ENCODE measurements at regions not wholly inside any gene's neighbourhood (a gene's known extent, or its start where the extent isn't known, plus 50 kb on each side); places are given as distances from the start of the nearest gene placed in this dataset.

DNA sequence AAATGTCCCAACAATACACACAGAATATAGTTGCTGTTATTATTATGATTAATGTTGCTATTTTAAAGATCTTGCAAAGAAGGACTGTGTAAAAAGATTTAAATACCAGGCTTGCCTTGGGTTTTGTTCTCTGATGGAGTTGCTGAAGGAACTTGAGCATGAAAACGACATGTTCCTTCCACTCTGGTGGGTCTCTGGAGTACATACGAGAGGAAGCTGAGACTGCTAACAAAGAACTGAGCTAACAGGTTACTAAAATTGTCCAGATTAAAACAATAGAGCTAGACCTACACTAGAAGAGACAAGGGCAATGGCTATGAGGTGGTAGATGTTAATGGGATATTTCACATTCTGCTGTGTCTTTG, 612.2 kb downstream of the TSN start:
- no peak for ATAC-seq (ENCODE audit: low FRiP score in 2 of 2)
- no peak overlapping the region for H3K27ac ChIP-seq
- no peak overlapping the region for H3K4me3 ChIP-seq
- TF ChIP-seq EP300 (IDR thresholded peaks at IDR 0.05) (no peak), POLR2A (IDR thresholded peaks at IDR 0.05) (no peak), POLR2AphosphoS5 (IDR thresholded peaks at IDR 0.05) (no peak), CTCF (IDR thresholded peaks at IDR 0.05) (no peak)
- DNase-seq = no peak
- H3K9me3 ChIP-seq = no peaks in the 10 kb centered on the region
- H3K27me3 ChIP-seq = no peaks in the 10 kb centered on the region
- WGBS, 2 donors = 70% methylated on average over 2 of the region's 2 CpGs
- no peaks in the 10 kb centered on the region for H3K4me1 ChIP-seq
- no peaks in the 10 kb centered on the region for H3K36me3 ChIP-seq

GRCh38 chr2:122368576-122369243, 613.3 kb downstream of the TSN start:
- Histone ChIP-seq H3K27ac (no peak overlapping the region), H3K27me3 (no peaks in the 10 kb centered on the region), H3K36me3 (no peaks in the 10 kb centered on the region), H3K4me3 (no peak overlapping the region), H3K4me1 (no peaks in the 10 kb centered on the region), H3K9me3 (no peaks in the 10 kb centered on the region)
- TF ChIP-seq EP300 (IDR thresholded peaks at IDR 0.05) = no peak
- TF ChIP-seq CTCF (IDR thresholded peaks at IDR 0.05) = no peak
- TF ChIP-seq POLR2A (IDR thresholded peaks at IDR 0.05) = no peak
- no peak for TF ChIP-seq POLR2AphosphoS5 (IDR thresholded peaks at IDR 0.05)
- ATAC-seq (ENCODE audit: low FRiP score in 2 of 2) (no peak), DNase-seq (no peak)
- 45 to 55% methylated on average over 1 of the region's 1 CpG for WGBS, 2 donors

- 91 to 100% methylated on average over 1 of the region's 1 CpG for WGBS, 2 donors
- Histone ChIP-seq H3K4me1 (no peaks in the 10 kb centered on the region), H3K36me3 (no peaks in the 10 kb centered on the region), H3K4me3 (no peak overlapping the region), H3K9me3 (no peaks in the 10 kb centered on the region), H3K27me3 (no peaks in the 10 kb centered on the region), H3K27ac (no peak overlapping the region)
- ATAC-seq (ENCODE audit: low FRiP score in 2 of 2) (no peak), DNase-seq (no peak)
- TF ChIP-seq EP300 (IDR thresholded peaks at IDR 0.05) (no peak), POLR2A (IDR thresholded peaks at IDR 0.05) (no peak), POLR2AphosphoS5 (IDR thresholded peaks at IDR 0.05) (no peak), CTCF (IDR thresholded peaks at IDR 0.05) (no peak)
Observed at GRCh38 chr2:122378521-122378920, 623.1 kb downstream of the TSN start.

DNA sequence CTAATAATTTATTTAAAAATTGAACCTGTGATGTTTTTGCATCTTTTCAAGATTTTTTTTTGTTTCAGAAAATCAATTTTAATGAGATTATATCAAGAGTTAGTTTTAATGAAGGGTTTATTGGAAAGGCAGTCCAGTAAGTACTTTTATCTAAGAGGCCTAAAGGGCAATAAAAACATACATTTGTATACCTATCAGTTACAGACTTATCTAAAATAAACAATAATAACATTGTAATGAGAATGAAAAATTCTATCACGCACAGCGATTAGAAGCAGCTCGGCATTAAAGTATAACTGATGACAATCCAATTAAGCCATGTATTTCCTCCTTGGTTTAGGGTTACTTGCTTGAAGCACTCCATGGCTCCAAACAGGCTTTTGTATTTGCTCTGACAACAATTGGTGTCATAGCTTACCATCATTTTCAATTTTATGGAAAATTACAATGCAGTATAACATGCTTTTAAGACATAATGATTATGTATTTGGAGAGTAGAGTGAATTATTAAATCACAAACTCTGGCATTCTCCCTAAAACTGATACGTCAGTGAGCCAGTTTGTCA, 629.4 kb downstream of the TSN start:
- no peaks in the 10 kb centered on the region for H3K4me1 ChIP-seq
- H3K27me3 ChIP-seq = no peaks in the 10 kb centered on the region
- no peak overlapping the region for H3K4me3 ChIP-seq
- no peaks in the 10 kb centered on the region for H3K36me3 ChIP-seq
- DNase-seq = no peak
- peaks cover 0 to 11% (median 3%) of the 10 kb centered on the region in 4 donors for H3K9me3 ChIP-seq
- 82 to 88% methylated on average over 4 of the region's 4 CpGs for WGBS, 2 donors
- no peak overlapping the region for H3K27ac ChIP-seq
- TF ChIP-seq POLR2AphosphoS5 (IDR thresholded peaks at IDR 0.05) (no peak), POLR2A (IDR thresholded peaks at IDR 0.05) (no peak), CTCF (IDR thresholded peaks at IDR 0.05) (no peak), EP300 (IDR thresholded peaks at IDR 0.05) (no peak)
- ATAC-seq (ENCODE audit: low FRiP score in 2 of 2) = no peak

GRCh38 chr2:122388208-122388607, 632.8 kb downstream of the TSN start:
- Histone ChIP-seq H3K36me3 (no peaks in the 10 kb centered on the region), H3K27ac (no peak overlapping the region), H3K9me3 (peaks cover 0 to 11% (median 3%) of the 10 kb centered on the region in 4 donors), H3K27me3 (no peaks in the 10 kb centered on the region), H3K4me1 (no peaks in the 10 kb centered on the region), H3K4me3 (no peak overlapping the region)
- 81 to 85% methylated on average over 3 of the region's 3 CpGs for WGBS, 2 donors
- no peak for ATAC-seq (ENCODE audit: low FRiP score in 2 of 2)
- no peak for DNase-seq
- TF ChIP-seq POLR2AphosphoS5 (IDR thresholded peaks at IDR 0.05) (no peak), CTCF (IDR thresholded peaks at IDR 0.05) (no peak), EP300 (IDR thresholded peaks at IDR 0.05) (no peak), POLR2A (IDR thresholded peaks at IDR 0.05) (no peak)
